Mesenchymal stem cell (in vitro differentiated cells and primary cell): ENCODE measurements at regions not wholly inside any gene's neighbourhood (a gene's known extent, or its start where the extent isn't known, plus 50 kb on each side); places are given as distances from the start of the nearest gene placed in this dataset.

Source experiments
- DNase-seq: peaks from one replicate; pipeline ENCODE4 v3.0.0-alpha.2; 2013
- H2AFZ ChIP-seq: one replicate; pipeline ENCODE4 v1.6.1; 2013; ENCODE audit warnings: low read depth, mild to moderate bottlenecking, control low read depth, inconsistent platforms, low read length, moderate library complexity
- H2AK5ac ChIP-seq: 2 replicates; pipeline ENCODE4 v1.6.1; 2013; ENCODE audit warnings: low read length, moderate library complexity, mild to moderate bottlenecking, inconsistent platforms; ENCODE audit not compliant: severe bottlenecking
- H2BK120ac ChIP-seq: one replicate; pipeline ENCODE4 v1.6.1; 2013; ENCODE audit warnings: low read depth, mild to moderate bottlenecking, inconsistent platforms, low read length, moderate library complexity
- H2BK12ac ChIP-seq, 2 experiments: one replicate each; pipeline ENCODE4 v1.6.1; 2013; ENCODE audit warnings: inconsistent platforms in 2 of 2, low read length in 2 of 2, mild to moderate bottlenecking in 2 of 2, moderate library complexity in 2 of 2, control low read depth in 1 of 2
- H2BK15ac ChIP-seq: one replicate; pipeline ENCODE4 v1.6.1; 2013; ENCODE audit warnings: mild to moderate bottlenecking, low read depth, inconsistent platforms; ENCODE audit not compliant: poor library complexity, severe bottlenecking
- H2BK5ac ChIP-seq: 2 replicates; pipeline ENCODE4 v1.6.1; 2013; ENCODE audit warnings: low read depth, mild to moderate bottlenecking, low read length, control low read depth, inconsistent platforms; ENCODE audit not compliant: poor library complexity, severe bottlenecking
- H3K14ac ChIP-seq, 2 experiments: one replicate each; pipeline ENCODE4 v1.6.1; 2013; ENCODE audit warnings: inconsistent platforms in 2 of 2, low read length in 2 of 2, control low read depth in 1 of 2, mild to moderate bottlenecking in 1 of 2, moderate library complexity in 1 of 2
- H3K18ac ChIP-seq, 2 experiments: one replicate each; pipeline ENCODE4 v1.6.1; 2013; ENCODE audit warnings: inconsistent platforms in 2 of 2, low read length in 2 of 2, control low read depth in 1 of 2, low read depth in 1 of 2, mild to moderate bottlenecking in 1 of 2
- H3K23ac ChIP-seq, 2 experiments: one replicate each; pipeline ENCODE4 v1.6.1; 2013; ENCODE audit warnings: inconsistent platforms in 2 of 2, low read length in 2 of 2, mild to moderate bottlenecking in 2 of 2, moderate library complexity in 2 of 2, control low read depth in 1 of 2
- H3K27ac ChIP-seq: 2 replicates; pipeline ENCODE4 v1.5.1; 2013; ENCODE audit warnings: mild to moderate bottlenecking, moderate library complexity, low read length, control low read depth, inconsistent platforms; ENCODE audit not compliant: poor library complexity, severe bottlenecking
- H3K27me3 ChIP-seq, 2 experiments: 2 replicates each; pipeline versions ENCODE4 v1.6.1 to v1.7.0; 2013; ENCODE audit warnings: low read length in 2 of 2, mild to moderate bottlenecking in 2 of 2, moderate library complexity in 2 of 2, control low read depth in 1 of 2, inconsistent platforms in 1 of 2; ENCODE audit not compliant: control insufficient read depth in 1 of 2, insufficient read depth in 1 of 2
- H3K36me3 ChIP-seq, 2 experiments: 2 replicates each; pipeline versions ENCODE4 v1.6.1 to v1.7.0; 2013; ENCODE audit warnings: low read length in 2 of 2, control low read depth in 1 of 2, inconsistent platforms in 1 of 2, low read depth in 1 of 2, mild to moderate bottlenecking in 1 of 2; ENCODE audit not compliant: insufficient read depth in 2 of 2, control insufficient read depth in 1 of 2
- H3K4ac ChIP-seq, 2 experiments: one replicate each; pipeline ENCODE4 v1.6.1; 2013; ENCODE audit warnings: inconsistent platforms in 2 of 2, low read length in 2 of 2, mild to moderate bottlenecking in 2 of 2, moderate library complexity in 2 of 2, control low read depth in 1 of 2, low read depth in 1 of 2
- H3K4me1 ChIP-seq: 2 replicates; pipeline ENCODE4 v1.6.1; 2013; ENCODE audit warnings: low read depth, low read length, control low read depth; ENCODE audit not compliant: control insufficient read depth, insufficient read depth
- H3K4me2 ChIP-seq: 2 replicates; pipeline ENCODE4 v1.6.1; 2013; ENCODE audit warnings: low read length, mild to moderate bottlenecking, inconsistent platforms; ENCODE audit not compliant: poor library complexity, severe bottlenecking
- H3K4me3 ChIP-seq, 2 experiments: 2 replicates each; pipeline versions ENCODE4 v1.5.1 to v1.7.0; 2013; ENCODE audit warnings: low read length in 2 of 2, mild to moderate bottlenecking in 2 of 2, control low read depth in 1 of 2, low read depth in 1 of 2; ENCODE audit not compliant: insufficient read depth in 1 of 2
- H3K79me1 ChIP-seq: replicated peaks from 2 replicates; pipeline ENCODE4 v1.6.1; 2013; ENCODE audit warnings: mild to moderate bottlenecking, control low read depth, low read length, inconsistent platforms; ENCODE audit not compliant: poor library complexity, severe bottlenecking
- H3K9ac ChIP-seq: 2 replicates; pipeline ENCODE4 v1.7.0; 2013; ENCODE audit warnings: mild to moderate bottlenecking, low read length, moderate library complexity
- H3K9me3 ChIP-seq: 2 replicates; pipeline ENCODE4 v1.7.0; 2013; ENCODE audit warnings: mild to moderate bottlenecking, low read length; ENCODE audit not compliant: control insufficient read depth
- H4K8ac ChIP-seq: one replicate; pipeline ENCODE4 v1.6.1; 2013; ENCODE audit warnings: inconsistent platforms, mild to moderate bottlenecking, low read length, moderate library complexity
- H4K91ac ChIP-seq: one replicate; pipeline ENCODE4 v1.6.1; 2013; ENCODE audit warnings: mild to moderate bottlenecking, low read length, inconsistent platforms
- WGBS: methylation state at CpG from one replicate; pipeline ENCODE4 v1.1.7; 2013; ENCODE audit warnings: mixed read lengths; 5-methylcytosine and 5-hydroxymethylcytosine counted together

- WGBS: 88% methylated on average over 41 of the region's 41 CpGs
- Histone ChIP-seq H3K23ac (no peak overlapping the region), H3K36me3 (no peaks in the 10 kb centered on the region)
Observed at GRCh38 chr12:33052141-33053051, 155.8 kb upstream of the PKP2 start.

GRCh38 chr12:33047666-33048065, 151.1 kb upstream of the PKP2 start:
- Histone ChIP-seq H2AK5ac (no peak overlapping the region), H2BK120ac (no peak overlapping the region), H3K4me3 (no peak overlapping the region), H3K14ac (no peak overlapping the region), H2BK5ac (no peak overlapping the region), H3K79me1 (no peaks in the 10 kb centered on the region), H3K9ac (no peak overlapping the region), H3K4me2 (no peak overlapping the region), H2BK15ac (no peak overlapping the region), H3K18ac (no peak overlapping the region), H3K4ac (no peak overlapping the region), H4K91ac (no peak overlapping the region), H3K23ac (no peak overlapping the region), H3K4me1 (no peaks in the 10 kb centered on the region), H3K27me3 (no peaks in the 10 kb centered on the region), H3K27ac (no peak overlapping the region), H3K36me3 (no peaks in the 10 kb centered on the region), H2BK12ac (no peak overlapping the region), H4K8ac (no peak overlapping the region), H3K9me3 (no peaks in the 10 kb centered on the region), H2AFZ (no peak overlapping the region)
- no CpG with 5 or more reads among the region's 4 CpGs for WGBS
- no peak for DNase-seq

More at GRCh38 chr12:33052141-33053051, 155.8 kb upstream of the PKP2 start:
- Histone ChIP-seq H4K8ac (no peak overlapping the region), H2AFZ (no peak overlapping the region), H3K9ac (no peak overlapping the region), H3K4me3 (no peak overlapping the region), H2BK120ac (no peak overlapping the region), H2BK12ac (no peak overlapping the region), H3K4me1 (no peaks in the 10 kb centered on the region), H4K91ac (no peak overlapping the region), H3K79me1 (no peaks in the 10 kb centered on the region), H3K14ac (no peak overlapping the region), H3K4me2 (no peak overlapping the region), H3K4ac (no peak overlapping the region), H2BK15ac (no peak overlapping the region), H3K9me3 (no peaks in the 10 kb centered on the region), H2BK5ac (no peak overlapping the region), H2AK5ac (no peak overlapping the region), H3K18ac (no peak overlapping the region), H3K27me3 (no peaks in the 10 kb centered on the region), H3K27ac (no peak overlapping the region)
- no peak for DNase-seq

GRCh38 chr12:33044447-33044846, 147.9 kb upstream of the PKP2 start:
- DNase-seq: no peak
- WGBS: 43% methylated on average over 2 of the region's 3 CpGs
- Histone ChIP-seq H2BK15ac (no peak overlapping the region), H3K36me3 (no peaks in the 10 kb centered on the region), H2AFZ (no peak overlapping the region), H4K91ac (no peak overlapping the region), H2AK5ac (no peak overlapping the region), H3K9me3 (peaks cover 13% of the 10 kb centered on the region), H3K9ac (no peak overlapping the region), H4K8ac (no peak overlapping the region), H3K14ac (no peak overlapping the region), H3K27me3 (no peaks in the 10 kb centered on the region), H2BK120ac (no peak overlapping the region), H3K27ac (no peak overlapping the region), H3K23ac (no peak overlapping the region), H3K79me1 (no peaks in the 10 kb centered on the region), H3K4ac (no peak overlapping the region), H2BK5ac (no peak overlapping the region), H3K4me3 (no peak overlapping the region), H3K4me1 (no peaks in the 10 kb centered on the region), H3K18ac (no peak overlapping the region), H3K4me2 (no peak overlapping the region), H2BK12ac (no peak overlapping the region)

- no peak overlapping the region for H3K4me3 ChIP-seq
- H2AK5ac ChIP-seq: no peak overlapping the region
- H3K9me3 ChIP-seq: peaks cover 22% of the 10 kb centered on the region
- no peak overlapping the region for H2BK120ac ChIP-seq
- H2BK5ac ChIP-seq: no peak overlapping the region
- no peaks in the 10 kb centered on the region for H3K79me1 ChIP-seq
- H3K9ac ChIP-seq: no peak overlapping the region
- no peak overlapping the region for H2BK12ac ChIP-seq
- no peak overlapping the region for H4K91ac ChIP-seq
- WGBS: 60% methylated on average over 1 of the region's 3 CpGs
- H3K27ac ChIP-seq: no peak overlapping the region
- no peaks in the 10 kb centered on the region for H3K36me3 ChIP-seq
- H3K18ac ChIP-seq: no peak overlapping the region
- no peaks in the 10 kb centered on the region for H3K4me1 ChIP-seq
- no peak overlapping the region for H3K14ac ChIP-seq
- H3K27me3 ChIP-seq: no peaks in the 10 kb centered on the region
- no peak overlapping the region for H3K4ac ChIP-seq
- no peak overlapping the region for H3K4me2 ChIP-seq
- H4K8ac ChIP-seq: no peak overlapping the region
- DNase-seq: no peak
- H2AFZ ChIP-seq: no peak overlapping the region
- no peak overlapping the region for H2BK15ac ChIP-seq
- H3K23ac ChIP-seq: no peak overlapping the region
Observed at GRCh38 chr12:33041562-33041961, 145.0 kb upstream of the PKP2 start.
